ENCODE measurements at regions not wholly inside any gene's neighbourhood (a gene's known extent, or its start where the extent isn't known, plus 50 kb on each side); places are given as distances from the start of the nearest gene placed in this dataset.
"Not testable (repeated sequence)": the region's sequence is repeated elsewhere in the genome, so short reads cannot be mapped to it uniquely, and the experiment has no call there.

GRCh38 chr7:67631476-67631875 is 634.8 kb downstream of the TYW1 start:
- H3K4me1 Mint-ChIP-seq (ENCODE audit: unreplicated experiment): peaks cover 8% of the 10 kb centered on the region
- H3K4me3 Mint-ChIP-seq: no peak overlapping the region
- no peaks in the 10 kb centered on the region for H3K36me3 Mint-ChIP-seq
- H3K9me3 Mint-ChIP-seq: no peaks in the 10 kb centered on the region
- H3K27me3 Mint-ChIP-seq: peaks cover 36% of the 10 kb centered on the region
- no peak for DNase-seq (ENCODE audit: extremely low spot score, unreplicated experiment)
- TF ChIP-seq CTCF (conservative IDR thresholded peaks at IDR 0.05): no peak
- no peak overlapping the region for H3K27ac Mint-ChIP-seq

- Mint-ChIP-seq H3K27ac (no peak overlapping the region), H3K4me1 (ENCODE audit: unreplicated experiment) (peaks cover 14% of the 10 kb centered on the region), H3K9me3 (no peaks in the 10 kb centered on the region), H3K4me3 (no peak overlapping the region), H3K36me3 (no peaks in the 10 kb centered on the region), H3K27me3 (peaks cover 34% of the 10 kb centered on the region)
- no peak for TF ChIP-seq CTCF (conservative IDR thresholded peaks at IDR 0.05)
- DNase-seq (ENCODE audit: extremely low spot score, unreplicated experiment): no peak
Measured at GRCh38 chr7:67635271-67635670, 638.6 kb downstream of the TYW1 start.

GRCh38 chr7:67636348-67637022 is 639.9 kb downstream of the TYW1 start:
- Mint-ChIP-seq H3K36me3 (no peaks in the 10 kb centered on the region), H3K9me3 (no peaks in the 10 kb centered on the region), H3K27ac (no peak overlapping the region), H3K4me1 (ENCODE audit: unreplicated experiment) (peaks cover 7% of the 10 kb centered on the region), H3K4me3 (no peak overlapping the region), H3K27me3 (peaks cover 22% of the 10 kb centered on the region)
- no peak for DNase-seq (ENCODE audit: extremely low spot score, unreplicated experiment)
- no peak for TF ChIP-seq CTCF (conservative IDR thresholded peaks at IDR 0.05)

DNA sequence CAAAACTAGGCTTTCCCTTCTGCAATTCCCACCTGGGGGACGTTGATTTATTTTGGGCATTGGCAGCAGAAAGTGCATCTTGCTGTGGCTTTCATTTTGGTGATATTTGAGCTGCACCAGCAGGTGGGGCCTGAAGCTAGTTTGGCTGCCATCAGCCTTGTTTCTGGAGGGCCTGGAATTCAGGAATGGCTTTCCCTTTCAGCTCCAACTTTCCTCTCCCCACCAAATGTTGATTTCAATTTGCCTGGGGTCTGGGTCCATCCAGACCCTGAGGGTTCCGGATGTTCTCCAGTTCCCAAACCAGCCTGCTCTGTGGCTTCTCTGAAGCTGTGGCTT is 640.4 kb downstream of the TYW1 start:
- no peaks in the 10 kb centered on the region for H3K9me3 Mint-ChIP-seq
- no peak for DNase-seq (ENCODE audit: extremely low spot score, unreplicated experiment)
- peak; percentile 47 for TF ChIP-seq CTCF (conservative IDR thresholded peaks at IDR 0.05)
- peaks cover 20% of the 10 kb centered on the region for H3K27me3 Mint-ChIP-seq
- H3K4me1 Mint-ChIP-seq (ENCODE audit: unreplicated experiment): peaks cover 6% of the 10 kb centered on the region
- no peak overlapping the region for H3K4me3 Mint-ChIP-seq
- H3K36me3 Mint-ChIP-seq: no peaks in the 10 kb centered on the region
- H3K27ac Mint-ChIP-seq: no peak overlapping the region

DNA sequence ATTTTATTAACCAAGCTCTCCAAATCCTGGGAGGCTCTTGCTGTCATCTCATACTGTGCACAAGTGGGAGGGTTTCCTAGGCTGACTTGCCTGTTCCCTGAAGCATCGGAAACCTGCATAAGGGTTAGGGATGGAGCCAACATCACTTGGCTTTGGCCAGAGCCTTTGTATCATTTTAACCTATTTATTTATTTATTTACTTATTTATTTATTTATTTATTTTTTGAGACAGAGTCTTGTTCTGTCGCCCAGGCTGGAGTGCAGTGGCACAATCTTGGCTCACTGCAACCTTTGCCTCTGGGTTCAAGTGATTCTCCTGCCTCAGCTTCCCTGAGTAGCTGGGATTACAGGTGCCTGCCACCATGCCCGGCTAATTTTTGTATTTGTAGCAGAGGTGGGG is 645.9 kb downstream of the TYW1 start:
- H3K27me3 Mint-ChIP-seq: peaks cover 16% of the 10 kb centered on the region
- not testable (repeated sequence) for DNase-seq (ENCODE audit: extremely low spot score, unreplicated experiment); H3K27ac Mint-ChIP-seq; H3K36me3 Mint-ChIP-seq; H3K9me3 Mint-ChIP-seq; H3K4me1 Mint-ChIP-seq (ENCODE audit: unreplicated experiment); H3K4me3 Mint-ChIP-seq

GRCh38 chr7:67644151-67644550 is 647.5 kb downstream of the TYW1 start:
- Mint-ChIP-seq H3K4me1 (ENCODE audit: unreplicated experiment) (peaks cover 8% of the 10 kb centered on the region), H3K36me3 (no peaks in the 10 kb centered on the region), H3K27me3 (peaks cover 16% of the 10 kb centered on the region), H3K4me3 (no peak overlapping the region), H3K27ac (no peak overlapping the region), H3K9me3 (no peaks in the 10 kb centered on the region)
- no peak for DNase-seq (ENCODE audit: extremely low spot score, unreplicated experiment)
- no peak for TF ChIP-seq CTCF (conservative IDR thresholded peaks at IDR 0.05)

Data from type B pancreatic cell (in vitro differentiated cells).